Kidney capillary endothelial cell (primary cell): ENCODE measurements at regions not wholly inside any gene's neighbourhood (a gene's known extent, or its start where the extent isn't known, plus 50 kb on each side); places are given as distances from the start of the nearest gene placed in this dataset.
"Not testable (repeated sequence)": the region's sequence is repeated elsewhere in the genome, so short reads cannot be mapped to it uniquely, and the experiment has no call there.

ENCODE experiments used
- DNase-seq: peaks from one replicate; pipeline ENCODE4 v3.0.0-alpha.2; 2018; ENCODE audit warnings: low spot score

- no peak for DNase-seq
Measured at GRCh38 chr10:7069706-7070105, 341.1 kb downstream of the SFMBT2 start.

GRCh38 chr10:7056216-7056615, 354.6 kb downstream of the SFMBT2 start:
- DNase-seq, result no peak

GRCh38 chr10:7054915-7055314, 355.9 kb downstream of the SFMBT2 start:
- DNase-seq, result no peak

GRCh38 chr10:7053195-7053594, 357.6 kb downstream of the SFMBT2 start:
- DNase-seq, result no peak

GRCh38 chr10:7050024-7050423, 360.8 kb downstream of the SFMBT2 start:
- not testable (repeated sequence) for DNase-seq

GRCh38 chr10:7048061-7048460, 362.8 kb downstream of the SFMBT2 start:
- DNase-seq, result no peak

GRCh38 chr10:7046615-7047014, 364.2 kb downstream of the SFMBT2 start:
- DNase-seq, result no peak

GRCh38 chr10:7045891-7046599, 364.8 kb downstream of the SFMBT2 start:
- no peak for DNase-seq

- no peak for DNase-seq
Measured at GRCh38 chr10:7043055-7043653, 367.7 kb downstream of the SFMBT2 start.

- no peak for DNase-seq
Measured at GRCh38 chr10:7042419-7043054, 368.3 kb downstream of the SFMBT2 start.

GRCh38 chr10:7042000-7042399, 368.8 kb downstream of the SFMBT2 start:
- DNase-seq, result no peak

- DNase-seq, result no peak
Measured at GRCh38 chr10:7040681-7041080, 370.2 kb downstream of the SFMBT2 start.

- no peak for DNase-seq
Measured at GRCh38 chr10:7039859-7040258, 371.0 kb downstream of the SFMBT2 start.

GRCh38 chr10:7038416-7038815, 372.4 kb downstream of the SFMBT2 start:
- DNase-seq, result peak; percentile 63

GRCh38 chr10:7037434-7037833, 373.4 kb downstream of the SFMBT2 start:
- DNase-seq, result not testable (repeated sequence)

- DNase-seq, result no peak
Measured at GRCh38 chr10:7036951-7037350, 373.9 kb downstream of the SFMBT2 start.

- DNase-seq, result no peak
Measured at GRCh38 chr10:7035126-7035761, 375.6 kb downstream of the SFMBT2 start.

GRCh38 chr10:7033031-7033430, 377.8 kb downstream of the SFMBT2 start:
- DNase-seq, result no peak

GRCh38 chr10:7030134-7030855, 380.5 kb downstream of the SFMBT2 start:
- DNase-seq, result no peak

GRCh38 chr10:7029672-7030071, 381.2 kb downstream of the SFMBT2 start:
- DNase-seq, result no peak

GRCh38 chr10:7028809-7029166, 382.0 kb downstream of the SFMBT2 start:
- DNase-seq, result no peak
